ENCODE measurements at regions not wholly inside any gene's neighbourhood (a gene's known extent, or its start where the extent isn't known, plus 50 kb on each side); places are given as distances from the start of the nearest gene placed in this dataset.
A peak's percentile ranks its signal among the peaks of the same experiment; 100 is the strongest.

GRCh38 chr21:20730441-20730840 is 267.8 kb upstream of the NCAM2 start:
- H3K27ac ChIP-seq (replicated peaks; ENCODE audit: low read length) = no peak overlapping the region
- no CpG with 5 or more reads among the region's 6 CpGs for WGBS, 2 donors (ENCODE audit: extremely low coverage in 2 of 2, insufficient read length in 2 of 2, insufficient replicate concordance in 1 of 2)
- no peak overlapping the region for H3K18ac ChIP-seq (ENCODE audit: low read length)

GRCh38 chr21:20735257-20735656 is 263.0 kb upstream of the NCAM2 start:
- Histone ChIP-seq H3K27me3 (ENCODE audit: control insufficient read depth in 3 of 3, insufficient read depth in 3 of 3, low read depth in 1 of 3, low read length in 3 of 3) (no peaks in the 10 kb centered on the region), H3K79me1 (ENCODE audit: low read depth, low read length) (no peaks in the 10 kb centered on the region), H3K9ac (ENCODE audit: low read depth, low read length, poor library complexity) (no peak overlapping the region), H3K27ac (replicated peaks; ENCODE audit: low read length) (no peak overlapping the region), H3K4me1 (ENCODE audit: control insufficient read depth in 2 of 2, insufficient read depth in 1 of 2, low read depth in 1 of 2, low read length in 2 of 2) (peaks cover 0 to 7% of the 10 kb centered on the region in 2 donors), H4K91ac (ENCODE audit: low read depth, low read length, poor library complexity) (no peak overlapping the region), H2BK15ac (ENCODE audit: low read length) (no peak overlapping the region), H3K14ac (ENCODE audit: low read length) (no peak overlapping the region), H3K9me3 (replicated peaks in 1 of 2; ENCODE audit: control insufficient read depth in 2 of 2, insufficient read depth in 1 of 2, low read depth in 1 of 2, low read length in 2 of 2) (no peaks in the 10 kb centered on the region), H3K4me2 (ENCODE audit: insufficient read depth, low read length, poor library complexity, severe bottlenecking) (no peak overlapping the region), H2AK5ac (ENCODE audit: low read depth, low read length) (no peak overlapping the region), H3K4me3 (ENCODE audit: low read length in 2 of 2) (no peak overlapping the region), H4K8ac (ENCODE audit: low read depth, low read length) (no peak overlapping the region), H3K18ac (ENCODE audit: low read length) (no peak overlapping the region), H3K4ac (ENCODE audit: low read length) (no peak overlapping the region), H2BK12ac (ENCODE audit: low read length) (no peak overlapping the region), H3K23ac (ENCODE audit: low read depth, low read length, poor library complexity) (no peak overlapping the region), H2BK5ac (ENCODE audit: low read length) (no peak overlapping the region), H2AFZ (ENCODE audit: low read length) (no peak overlapping the region), H2BK120ac (ENCODE audit: low read depth, low read length) (no peak overlapping the region), H3K36me3 (replicated peaks in 1 of 2; ENCODE audit: control insufficient read depth in 2 of 2, insufficient read depth in 2 of 2, low read length in 2 of 2) (no peaks in the 10 kb centered on the region)
- WGBS, 2 donors (ENCODE audit: extremely low coverage in 2 of 2, insufficient read length in 2 of 2, insufficient replicate concordance in 1 of 2) = no CpG with 5 or more reads among the region's 1 CpG
- DNase-seq (ENCODE audit: low spot score) = no peak

More at GRCh38 chr21:20730441-20730840, 267.8 kb upstream of the NCAM2 start:
- H3K4me3 ChIP-seq (ENCODE audit: low read length in 2 of 2) = no peak overlapping the region
- H4K91ac ChIP-seq (ENCODE audit: low read depth, low read length, poor library complexity) = no peak overlapping the region
- no peak overlapping the region for H4K8ac ChIP-seq (ENCODE audit: low read depth, low read length)
- no peak overlapping the region for H3K4me2 ChIP-seq (ENCODE audit: insufficient read depth, low read length, poor library complexity, severe bottlenecking)
- no peaks in the 10 kb centered on the region for H3K27me3 ChIP-seq (ENCODE audit: control insufficient read depth in 3 of 3, insufficient read depth in 3 of 3, low read depth in 1 of 3, low read length in 3 of 3)
- H3K79me1 ChIP-seq (ENCODE audit: low read depth, low read length) = no peaks in the 10 kb centered on the region
- H2BK12ac ChIP-seq (ENCODE audit: low read length) = no peak overlapping the region
- H3K23ac ChIP-seq (ENCODE audit: low read depth, low read length, poor library complexity) = no peak overlapping the region
- DNase-seq (ENCODE audit: low spot score) = no peak
- no peak overlapping the region for H2BK5ac ChIP-seq (ENCODE audit: low read length)
- no peak overlapping the region for H2BK15ac ChIP-seq (ENCODE audit: low read length)
- H3K9ac ChIP-seq (ENCODE audit: low read depth, low read length, poor library complexity) = no peak overlapping the region
- H2AFZ ChIP-seq (ENCODE audit: low read length) = no peak overlapping the region
- H3K9me3 ChIP-seq (replicated peaks in 1 of 2; ENCODE audit: control insufficient read depth in 2 of 2, insufficient read depth in 1 of 2, low read depth in 1 of 2, low read length in 2 of 2) = no peaks in the 10 kb centered on the region
- H3K36me3 ChIP-seq (replicated peaks in 1 of 2; ENCODE audit: control insufficient read depth in 2 of 2, insufficient read depth in 2 of 2, low read length in 2 of 2) = no peaks in the 10 kb centered on the region
- no peak overlapping the region for H2AK5ac ChIP-seq (ENCODE audit: low read depth, low read length)
- H3K14ac ChIP-seq (ENCODE audit: low read length) = no peak overlapping the region
- peaks cover 0 to 2% of the 10 kb centered on the region in 2 donors for H3K4me1 ChIP-seq (ENCODE audit: control insufficient read depth in 2 of 2, insufficient read depth in 1 of 2, low read depth in 1 of 2, low read length in 2 of 2)
- H2BK120ac ChIP-seq (ENCODE audit: low read depth, low read length) = no peak overlapping the region
- no peak overlapping the region for H3K4ac ChIP-seq (ENCODE audit: low read length)

- DNase-seq (ENCODE audit: low spot score) = no peak
- H4K8ac ChIP-seq (ENCODE audit: low read depth, low read length) = no peak overlapping the region
- H3K9me3 ChIP-seq (replicated peaks in 1 of 2; ENCODE audit: control insufficient read depth in 2 of 2, insufficient read depth in 1 of 2, low read depth in 1 of 2, low read length in 2 of 2) = no peaks in the 10 kb centered on the region
- no peak overlapping the region for H3K23ac ChIP-seq (ENCODE audit: low read depth, low read length, poor library complexity)
- H2AFZ ChIP-seq (ENCODE audit: low read length) = peak overlapping the region; percentile 7
- H3K36me3 ChIP-seq (replicated peaks in 1 of 2; ENCODE audit: control insufficient read depth in 2 of 2, insufficient read depth in 2 of 2, low read length in 2 of 2) = no peaks in the 10 kb centered on the region
- no peak overlapping the region for H3K4me2 ChIP-seq (ENCODE audit: insufficient read depth, low read length, poor library complexity, severe bottlenecking)
- no peak overlapping the region for H3K4ac ChIP-seq (ENCODE audit: low read length)
- H3K9ac ChIP-seq (ENCODE audit: low read depth, low read length, poor library complexity) = no peak overlapping the region
- no peak overlapping the region for H3K4me3 ChIP-seq (ENCODE audit: low read length in 2 of 2)
- H3K14ac ChIP-seq (ENCODE audit: low read length) = no peak overlapping the region
- H3K79me1 ChIP-seq (ENCODE audit: low read depth, low read length) = no peaks in the 10 kb centered on the region
- no peak overlapping the region for H3K18ac ChIP-seq (ENCODE audit: low read length)
- H3K27ac ChIP-seq (replicated peaks; ENCODE audit: low read length) = no peak overlapping the region
- H2AK5ac ChIP-seq (ENCODE audit: low read depth, low read length) = no peak overlapping the region
- H2BK5ac ChIP-seq (ENCODE audit: low read length) = no peak overlapping the region
- H3K4me1 ChIP-seq (ENCODE audit: control insufficient read depth in 2 of 2, insufficient read depth in 1 of 2, low read depth in 1 of 2, low read length in 2 of 2) = peaks cover 0 to 4% of the 10 kb centered on the region in 2 donors
- H4K91ac ChIP-seq (ENCODE audit: low read depth, low read length, poor library complexity) = no peak overlapping the region
- no peak overlapping the region for H2BK15ac ChIP-seq (ENCODE audit: low read length)
- no peak overlapping the region for H2BK12ac ChIP-seq (ENCODE audit: low read length)
- no peak overlapping the region for H2BK120ac ChIP-seq (ENCODE audit: low read depth, low read length)
- no peaks in the 10 kb centered on the region for H3K27me3 ChIP-seq (ENCODE audit: control insufficient read depth in 3 of 3, insufficient read depth in 3 of 3, low read depth in 1 of 3, low read length in 3 of 3)
These were observed 260.8 kb upstream of the NCAM2 start for GRCh38 chr21:20737227-20737913.

DNA sequence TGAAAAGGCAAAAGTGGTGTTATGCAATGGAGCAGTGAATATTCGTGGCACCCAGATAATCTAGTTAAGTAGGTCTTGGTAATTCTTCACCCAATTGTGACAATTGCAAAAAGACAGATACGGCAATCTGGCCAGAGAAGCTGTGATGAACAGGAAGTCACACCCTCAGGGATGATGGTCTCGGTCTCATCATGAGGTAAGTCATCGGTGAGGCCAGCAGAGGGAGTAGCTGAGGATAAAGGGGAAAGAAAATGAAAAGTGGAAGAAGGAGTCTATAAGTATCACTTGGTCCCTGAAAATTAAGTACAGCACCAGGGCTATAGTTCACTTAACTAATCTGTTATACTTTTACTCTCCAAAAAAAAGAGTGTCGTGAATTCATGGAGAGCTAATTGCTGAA is 258.8 kb upstream of the NCAM2 start:
- Histone ChIP-seq H2BK15ac (ENCODE audit: low read length) (no peak overlapping the region), H4K91ac (ENCODE audit: low read depth, low read length, poor library complexity) (no peak overlapping the region), H2BK120ac (ENCODE audit: low read depth, low read length) (no peak overlapping the region), H3K79me1 (ENCODE audit: low read depth, low read length) (no peaks in the 10 kb centered on the region), H3K23ac (ENCODE audit: low read depth, low read length, poor library complexity) (no peak overlapping the region), H4K8ac (ENCODE audit: low read depth, low read length) (no peak overlapping the region), H3K4me3 (ENCODE audit: low read length in 2 of 2) (no peak overlapping the region), H3K18ac (ENCODE audit: low read length) (no peak overlapping the region), H3K14ac (ENCODE audit: low read length) (no peak overlapping the region), H2AFZ (ENCODE audit: low read length) (no peak overlapping the region), H3K4ac (ENCODE audit: low read length) (no peak overlapping the region), H3K27ac (replicated peaks; ENCODE audit: low read length) (no peak overlapping the region), H3K27me3 (ENCODE audit: control insufficient read depth in 3 of 3, insufficient read depth in 3 of 3, low read depth in 1 of 3, low read length in 3 of 3) (no peaks in the 10 kb centered on the region), H3K4me1 (ENCODE audit: control insufficient read depth in 2 of 2, insufficient read depth in 1 of 2, low read depth in 1 of 2, low read length in 2 of 2) (peaks cover 0 to 4% of the 10 kb centered on the region in 2 donors), H3K9ac (ENCODE audit: low read depth, low read length, poor library complexity) (no peak overlapping the region), H2BK12ac (ENCODE audit: low read length) (no peak overlapping the region), H2AK5ac (ENCODE audit: low read depth, low read length) (no peak overlapping the region), H3K36me3 (replicated peaks in 1 of 2; ENCODE audit: control insufficient read depth in 2 of 2, insufficient read depth in 2 of 2, low read length in 2 of 2) (no peaks in the 10 kb centered on the region), H3K9me3 (replicated peaks in 1 of 2; ENCODE audit: control insufficient read depth in 2 of 2, insufficient read depth in 1 of 2, low read depth in 1 of 2, low read length in 2 of 2) (no peaks in the 10 kb centered on the region), H2BK5ac (ENCODE audit: low read length) (no peak overlapping the region), H3K4me2 (ENCODE audit: insufficient read depth, low read length, poor library complexity, severe bottlenecking) (no peak overlapping the region)
- no peak for DNase-seq (ENCODE audit: low spot score)
- WGBS, 2 donors (ENCODE audit: extremely low coverage in 2 of 2, insufficient read length in 2 of 2, insufficient replicate concordance in 1 of 2) = no CpG with 5 or more reads among the region's 5 CpGs

Measured in neuronal stem cell (in vitro differentiated cells).